ENCODE measurements at regions not wholly inside any gene's neighbourhood (a gene's known extent, or its start where the extent isn't known, plus 50 kb on each side); places are given as distances from the start of the nearest gene placed in this dataset.

DNA sequence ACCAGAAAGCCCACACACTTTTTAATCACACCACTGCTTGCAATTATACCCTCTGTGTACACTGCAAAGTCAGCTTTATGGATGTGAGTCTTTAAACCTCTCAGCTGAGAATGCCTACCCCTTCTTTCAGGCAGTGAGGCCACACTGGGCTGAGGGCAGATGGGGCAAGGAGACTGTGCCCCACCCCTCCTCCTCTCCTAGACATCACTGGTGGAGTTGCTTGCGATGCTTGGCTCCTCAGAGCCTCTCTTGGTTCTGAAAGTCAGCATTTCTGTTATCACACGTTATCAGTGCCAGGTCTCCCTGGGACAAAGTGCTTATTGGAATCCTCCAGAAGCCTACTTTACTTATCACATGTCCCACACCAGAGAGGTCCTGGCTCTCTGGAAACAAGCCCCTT is 128.2 kb downstream of the ZNF621 start:
- TF ChIP-seq TCF7L2 (IDR thresholded peaks at IDR 0.05; ENCODE audit: low read depth, low read length) = no peak
- TF ChIP-seq SIN3A (IDR thresholded peaks at IDR 0.05; ENCODE audit: borderline replicate concordance, insufficient read depth, low read depth, low read length) = no peak
- TF ChIP-seq, protein P1, sequence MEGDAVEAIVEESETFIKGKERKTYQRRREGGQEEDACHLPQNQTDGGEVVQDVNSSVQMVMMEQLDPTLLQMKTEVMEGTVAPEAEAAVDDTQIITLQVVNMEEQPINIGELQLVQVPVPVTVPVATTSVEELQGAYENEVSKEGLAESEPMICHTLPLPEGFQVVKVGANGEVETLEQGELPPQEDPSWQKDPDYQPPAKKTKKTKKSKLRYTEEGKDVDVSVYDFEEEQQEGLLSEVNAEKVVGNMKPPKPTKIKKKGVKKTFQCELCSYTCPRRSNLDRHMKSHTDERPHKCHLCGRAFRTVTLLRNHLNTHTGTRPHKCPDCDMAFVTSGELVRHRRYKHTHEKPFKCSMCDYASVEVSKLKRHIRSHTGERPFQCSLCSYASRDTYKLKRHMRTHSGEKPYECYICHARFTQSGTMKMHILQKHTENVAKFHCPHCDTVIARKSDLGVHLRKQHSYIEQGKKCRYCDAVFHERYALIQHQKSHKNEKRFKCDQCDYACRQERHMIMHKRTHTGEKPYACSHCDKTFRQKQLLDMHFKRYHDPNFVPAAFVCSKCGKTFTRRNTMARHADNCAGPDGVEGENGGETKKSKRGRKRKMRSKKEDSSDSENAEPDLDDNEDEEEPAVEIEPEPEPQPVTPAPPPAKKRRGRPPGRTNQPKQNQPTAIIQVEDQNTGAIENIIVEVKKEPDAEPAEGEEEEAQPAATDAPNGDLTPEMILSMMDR (IDR thresholded peaks at IDR 0.05) = no peak
- no peak for TF ChIP-seq POLR2AphosphoS5 (IDR thresholded peaks at IDR 0.05; ENCODE audit: low read depth, low read length)
- TF ChIP-seq, protein P2, sequence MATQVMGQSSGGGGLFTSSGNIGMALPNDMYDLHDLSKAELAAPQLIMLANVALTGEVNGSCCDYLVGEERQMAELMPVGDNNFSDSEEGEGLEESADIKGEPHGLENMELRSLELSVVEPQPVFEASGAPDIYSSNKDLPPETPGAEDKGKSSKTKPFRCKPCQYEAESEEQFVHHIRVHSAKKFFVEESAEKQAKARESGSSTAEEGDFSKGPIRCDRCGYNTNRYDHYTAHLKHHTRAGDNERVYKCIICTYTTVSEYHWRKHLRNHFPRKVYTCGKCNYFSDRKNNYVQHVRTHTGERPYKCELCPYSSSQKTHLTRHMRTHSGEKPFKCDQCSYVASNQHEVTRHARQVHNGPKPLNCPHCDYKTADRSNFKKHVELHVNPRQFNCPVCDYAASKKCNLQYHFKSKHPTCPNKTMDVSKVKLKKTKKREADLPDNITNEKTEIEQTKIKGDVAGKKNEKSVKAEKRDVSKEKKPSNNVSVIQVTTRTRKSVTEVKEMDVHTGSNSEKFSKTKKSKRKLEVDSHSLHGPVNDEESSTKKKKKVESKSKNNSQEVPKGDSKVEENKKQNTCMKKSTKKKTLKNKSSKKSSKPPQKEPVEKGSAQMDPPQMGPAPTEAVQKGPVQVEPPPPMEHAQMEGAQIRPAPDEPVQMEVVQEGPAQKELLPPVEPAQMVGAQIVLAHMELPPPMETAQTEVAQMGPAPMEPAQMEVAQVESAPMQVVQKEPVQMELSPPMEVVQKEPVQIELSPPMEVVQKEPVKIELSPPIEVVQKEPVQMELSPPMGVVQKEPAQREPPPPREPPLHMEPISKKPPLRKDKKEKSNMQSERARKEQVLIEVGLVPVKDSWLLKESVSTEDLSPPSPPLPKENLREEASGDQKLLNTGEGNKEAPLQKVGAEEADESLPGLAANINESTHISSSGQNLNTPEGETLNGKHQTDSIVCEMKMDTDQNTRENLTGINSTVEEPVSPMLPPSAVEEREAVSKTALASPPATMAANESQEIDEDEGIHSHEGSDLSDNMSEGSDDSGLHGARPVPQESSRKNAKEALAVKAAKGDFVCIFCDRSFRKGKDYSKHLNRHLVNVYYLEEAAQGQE (IDR thresholded peaks at IDR 0.05; ENCODE audit: insufficient read depth in 1 of 2, low read depth in 2 of 2, low read length in 1 of 2) = no peak
- H3K4me1 ChIP-seq (ENCODE audit: control insufficient read depth, insufficient read depth, low read length) = no peaks in the 10 kb centered on the region
- DNase-seq (ENCODE audit: low read depth, low spot score) = no peak
- no peaks in the 10 kb centered on the region for H3K36me3 ChIP-seq (ENCODE audit: control insufficient read depth, insufficient read depth, low read length)
- in situ Hi-C loops (cut with HindIII; ENCODE audit: low pct_unique_long_range_greater_than_20kb, low sequenced_read_pairs) (no loop called here), intact Hi-C loops (cut with micrococcal nuclease; ENCODE audit: unreplicated experiment) (no loop called here)
- no TSS peak for BruUV-seq (replicated peaks)
- no peak overlapping the region for H3K4me3 ChIP-seq (ENCODE audit: low read depth in 2 of 2, low read length in 2 of 2)
- ATAC-seq = no peak
- no peaks in the 10 kb centered on the region for H3K27me3 ChIP-seq (ENCODE audit: control insufficient read depth, insufficient read depth, low read length)
- ChIA-PET CTCF (no interaction called here), POLR2A (no interaction called here)
- no peaks in the 10 kb centered on the region for H3K9me3 ChIP-seq (ENCODE audit: control insufficient read depth, insufficient read depth, low read depth, low read length)
- H3K27ac ChIP-seq (ENCODE audit: low read length) = no peak overlapping the region

DNA sequence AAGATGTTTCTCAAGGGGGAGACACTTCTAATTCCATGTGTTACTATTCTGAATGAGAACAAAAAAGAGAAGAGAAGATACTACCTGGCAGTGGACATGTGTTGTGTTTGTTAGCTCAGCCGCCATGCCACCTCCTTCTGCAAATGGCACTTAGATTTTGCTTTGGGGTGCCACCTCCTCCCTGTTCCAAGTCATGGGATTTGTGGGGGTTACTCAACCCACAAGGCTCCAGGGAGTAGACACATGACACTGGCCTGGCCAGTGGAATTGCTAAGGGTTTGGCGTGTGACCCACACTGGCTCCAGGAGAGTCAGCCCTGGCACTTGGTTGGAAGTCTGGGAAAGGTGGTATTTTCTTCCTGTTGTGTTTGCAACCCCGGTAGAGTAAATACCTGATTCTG is 129.1 kb downstream of the ZNF621 start:
- no peak for TF ChIP-seq POLR2AphosphoS5 (IDR thresholded peaks at IDR 0.05; ENCODE audit: low read depth, low read length)
- TF ChIP-seq, protein P2 (IDR thresholded peaks at IDR 0.05; ENCODE audit: insufficient read depth in 1 of 2, low read depth in 2 of 2, low read length in 1 of 2) = no peak
- TF ChIP-seq SIN3A (IDR thresholded peaks at IDR 0.05; ENCODE audit: borderline replicate concordance, insufficient read depth, low read depth, low read length) = no peak
- TF ChIP-seq TCF7L2 (IDR thresholded peaks at IDR 0.05; ENCODE audit: low read depth, low read length) = no peak
- TF ChIP-seq, protein P1 (IDR thresholded peaks at IDR 0.05) = no peak
- CTCF ChIA-PET = no interaction called here

More for the DNA sequence above, 129.1 kb downstream of the ZNF621 start:
- no peak for DNase-seq (ENCODE audit: low read depth, low spot score)
- POLR2A ChIA-PET = no interaction called here
- H3K4me3 ChIP-seq (ENCODE audit: low read depth in 2 of 2, low read length in 2 of 2) = no peak overlapping the region
- no peak for ATAC-seq
- in situ Hi-C loops (cut with HindIII; ENCODE audit: low pct_unique_long_range_greater_than_20kb, low sequenced_read_pairs) = no loop called here
- no peaks in the 10 kb centered on the region for H3K27me3 ChIP-seq (ENCODE audit: control insufficient read depth, insufficient read depth, low read length)
- H3K27ac ChIP-seq (ENCODE audit: low read length) = no peak overlapping the region
- BruUV-seq (replicated peaks) = no TSS peak
- no peaks in the 10 kb centered on the region for H3K36me3 ChIP-seq (ENCODE audit: control insufficient read depth, insufficient read depth, low read length)
- no peaks in the 10 kb centered on the region for H3K4me1 ChIP-seq (ENCODE audit: control insufficient read depth, insufficient read depth, low read length)
- H3K9me3 ChIP-seq (ENCODE audit: control insufficient read depth, insufficient read depth, low read depth, low read length) = no peaks in the 10 kb centered on the region
- intact Hi-C loops (cut with micrococcal nuclease; ENCODE audit: unreplicated experiment) = no loop called here
